ENCODE measurements at regions not wholly inside any gene's neighbourhood (a gene's known extent, or its start where the extent isn't known, plus 50 kb on each side); places are given as distances from the start of the nearest gene placed in this dataset.

GRCh38 chr5:91998774-91999173, 615.7 kb upstream of the ARRDC3 start:
- Histone ChIP-seq H2AFZ (no peak overlapping the region), H3K9me2 (ENCODE audit: insufficient read depth) (no peaks in the 10 kb centered on the region), H3K79me2 (replicated peaks; ENCODE audit: insufficient read depth) (no peaks in the 10 kb centered on the region), H3K4me3 (no peak overlapping the region), H3K36me3 (ENCODE audit: insufficient read depth) (no peaks in the 10 kb centered on the region), H3K4me1 (ENCODE audit: insufficient read depth) (no peaks in the 10 kb centered on the region; the same call in 1 of the 2 replicates), H4K20me1 (replicated peaks; ENCODE audit: insufficient read depth) (no peaks in the 10 kb centered on the region), H3K4me2 (no peak overlapping the region), H3F3A (replicated peaks; ENCODE audit: low read depth) (no peaks in the 10 kb centered on the region), H3K27me3 (ENCODE audit: insufficient read depth) (no peaks in the 10 kb centered on the region), H3K27ac (ENCODE audit: low read depth) (no peak overlapping the region)
- Mint-ChIP-seq H3K36me3 (ENCODE audit: low read depth) (no peaks in the 10 kb centered on the region), H3K27me3 (ENCODE audit: insufficient read depth, low read depth, poor library complexity) (no peaks in the 10 kb centered on the region), H3K4me3 (no peak overlapping the region), H3K27ac (no peak overlapping the region), H3K9me3 (no peaks in the 10 kb centered on the region), H3K4me1 (peaks cover 3% of the 10 kb centered on the region; the same call in 2 of the 3 replicates)
- ATAC-seq (peak; percentile 31; the same call in 1 of the 3 replicates), DNase-seq (ENCODE audit: low spot score) (peak; percentile 18)
- TF ChIP-seq JUNB (IDR thresholded peaks at IDR 0.05; ENCODE audit: unreplicated experiment), result no peak
- TF ChIP-seq EZH2phosphoT487 (IDR thresholded peaks at IDR 0.05; ENCODE audit: unreplicated experiment), result no peak
- TF ChIP-seq STAT1 (IDR thresholded peaks at IDR 0.05; ENCODE audit: unreplicated experiment), result no peak
- no peak for TF ChIP-seq CREB1 (CRISPR knock-in tag; IDR thresholded peaks at IDR 0.05; ENCODE audit: low read depth)
- TF ChIP-seq ZNF331 (CRISPR knock-in tag; IDR thresholded peaks at IDR 0.05; ENCODE audit: low read depth), result no peak
- no peak for TF ChIP-seq POLR2AphosphoS5 (IDR thresholded peaks at IDR 0.05; ENCODE audit: low read depth)
- TF ChIP-seq ZNF114 (CRISPR knock-in tag; IDR thresholded peaks at IDR 0.05), result no peak
- no peak for TF ChIP-seq NANOG (IDR thresholded peaks at IDR 0.05; ENCODE audit: borderline replicate concordance)
- no peak for TF ChIP-seq REST (IDR thresholded peaks at IDR 0.05; ENCODE audit: unreplicated experiment)

GRCh38 chr5:91983869-91984268, 600.8 kb upstream of the ARRDC3 start:
- H2AFZ ChIP-seq, result no peak overlapping the region
- Mint-ChIP-seq H3K27ac (no peak overlapping the region), H3K4me3 (no peak overlapping the region), H3K36me3 (ENCODE audit: low read depth) (no peaks in the 10 kb centered on the region), H3K4me1 (peaks cover 27% of the 10 kb centered on the region; the same call in 2 of the 3 replicates), H3K27me3 (ENCODE audit: insufficient read depth, low read depth, poor library complexity) (no peaks in the 10 kb centered on the region), H3K9me3 (no peaks in the 10 kb centered on the region)
- no peaks in the 10 kb centered on the region for H3K36me3 ChIP-seq (ENCODE audit: insufficient read depth)
- no peaks in the 10 kb centered on the region for H3K27me3 ChIP-seq (ENCODE audit: insufficient read depth)
- H4K20me1 ChIP-seq (replicated peaks; ENCODE audit: insufficient read depth), result no peaks in the 10 kb centered on the region
- no peak for TF ChIP-seq ETS1 (IDR thresholded peaks at IDR 0.05)
- TF ChIP-seq EZH2 (IDR thresholded peaks at IDR 0.05; ENCODE audit: low read depth, unreplicated experiment), result no peak
- no peak for TF ChIP-seq ZNF114 (CRISPR knock-in tag; IDR thresholded peaks at IDR 0.05)
- TF ChIP-seq ZNF331 (CRISPR knock-in tag; IDR thresholded peaks at IDR 0.05; ENCODE audit: low read depth), result no peak
- TF ChIP-seq NANOG (IDR thresholded peaks at IDR 0.05; ENCODE audit: borderline replicate concordance), result no peak
- TF ChIP-seq EZH2phosphoT487 (IDR thresholded peaks at IDR 0.05; ENCODE audit: unreplicated experiment), result no peak
- TF ChIP-seq CTCF (conservative IDR thresholded peaks at IDR 0.05; ENCODE audit: low read depth in 2 of 2), result no peak
- no peak for TF ChIP-seq REST (IDR thresholded peaks at IDR 0.05; ENCODE audit: unreplicated experiment)
- no peak for TF ChIP-seq CREB1 (CRISPR knock-in tag; IDR thresholded peaks at IDR 0.05; ENCODE audit: low read depth)
- no peaks in the 10 kb centered on the region for H3K9me2 ChIP-seq (ENCODE audit: insufficient read depth)
- no peaks in the 10 kb centered on the region for H3K79me2 ChIP-seq (replicated peaks; ENCODE audit: insufficient read depth)
- H3K27ac ChIP-seq (ENCODE audit: low read depth), result no peak overlapping the region
- peak overlapping the region; percentile 64; the same call in 1 of the 2 replicates for H3K4me2 ChIP-seq
- H3K4me1 ChIP-seq (ENCODE audit: insufficient read depth), result peaks cover 43% of the 10 kb centered on the region
- DNase-seq (ENCODE audit: low spot score), result no peak
- no peaks in the 10 kb centered on the region for H3F3A ChIP-seq (replicated peaks; ENCODE audit: low read depth)
- no peak overlapping the region for H3K4me3 ChIP-seq
- ATAC-seq, result no peak

Data from GM23338 (cell line).